ENCODE measurements at regions not wholly inside any gene's neighbourhood (a gene's known extent, or its start where the extent isn't known, plus 50 kb on each side); places are given as distances from the start of the nearest gene placed in this dataset.
"Not testable (repeated sequence)": the region's sequence is repeated elsewhere in the genome, so short reads cannot be mapped to it uniquely, and the experiment has no call there.

GRCh38 chr2:164024396-164024795 is 288.6 kb upstream of the FIGN start:
- DNase-seq (ENCODE audit: low spot score): no peak

DNA sequence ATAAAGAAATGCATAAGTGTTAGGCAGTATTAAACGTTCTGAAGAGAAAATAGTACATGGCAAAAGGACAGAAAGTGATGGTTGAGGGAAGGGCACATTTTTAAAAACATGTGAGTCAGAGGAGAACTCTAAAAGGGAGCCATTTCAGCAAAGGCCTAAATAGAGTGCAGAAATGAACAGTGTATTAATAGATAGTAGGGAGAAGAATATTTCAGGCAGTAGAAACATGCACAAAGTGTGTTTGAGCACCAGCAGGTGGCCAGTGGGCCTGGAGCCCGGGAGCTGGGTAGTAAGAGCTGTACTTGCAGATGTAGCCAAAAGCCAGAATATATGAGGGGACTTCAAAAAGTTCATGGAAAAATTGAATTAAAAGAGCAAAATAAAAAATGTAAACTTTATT is 288.1 kb upstream of the FIGN start:
- DNase-seq (ENCODE audit: low spot score): no peak

- DNase-seq (ENCODE audit: low spot score): no peak
Measured at GRCh38 chr2:164015328-164016123, 279.7 kb upstream of the FIGN start.

DNA sequence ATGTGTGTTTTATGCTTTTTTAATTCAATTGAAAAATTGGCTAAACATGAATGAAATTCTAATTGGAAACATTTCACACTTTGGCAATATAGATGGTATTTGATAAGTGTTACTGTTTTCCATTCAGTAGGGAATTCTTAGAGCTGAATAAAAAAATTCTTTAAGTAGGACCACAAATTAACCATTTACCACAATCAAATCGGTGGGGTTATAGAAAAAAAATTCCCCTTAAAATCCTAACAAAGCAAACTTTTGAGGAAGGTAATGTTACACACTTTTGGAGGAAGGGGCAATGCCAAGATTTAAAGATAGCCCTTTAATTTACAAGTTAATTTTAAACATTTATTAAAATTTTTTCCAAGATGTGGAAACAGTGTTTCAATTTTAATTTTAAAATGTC is 279.0 kb upstream of the FIGN start:
- DNase-seq (ENCODE audit: low spot score): no peak

GRCh38 chr2:164014068-164014731 is 278.4 kb upstream of the FIGN start:
- no peak for DNase-seq (ENCODE audit: low spot score)

- no peak for DNase-seq (ENCODE audit: low spot score)
Measured at GRCh38 chr2:164012581-164012980, 276.8 kb upstream of the FIGN start.

DNA sequence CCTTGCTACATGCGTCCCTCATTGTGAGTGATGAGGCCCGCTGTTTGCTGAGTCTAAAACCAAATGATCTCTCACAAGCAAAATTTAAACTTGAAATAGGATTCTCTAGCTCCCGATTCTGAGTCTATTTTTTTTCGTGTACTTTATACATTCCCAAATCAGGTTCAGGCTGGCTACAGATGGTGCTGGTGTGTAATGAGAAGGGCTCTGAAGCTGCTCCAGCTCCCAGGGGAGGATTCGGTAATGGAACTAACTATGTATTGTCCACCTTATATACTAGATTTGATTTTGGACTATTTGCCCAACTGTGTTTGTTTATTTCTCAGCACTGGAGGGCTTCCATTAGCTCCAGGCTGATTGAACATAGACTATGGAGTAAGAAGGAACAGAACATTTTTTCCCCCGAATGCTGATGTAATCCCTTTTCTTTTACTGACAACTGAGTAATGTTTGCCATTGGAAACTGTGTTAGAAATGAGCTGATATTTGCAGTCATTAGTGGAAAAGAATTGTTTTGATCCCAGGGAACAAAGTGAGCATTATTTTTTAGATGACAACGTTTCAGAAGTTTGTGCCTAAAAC is 274.0 kb upstream of the FIGN start:
- DNase-seq (ENCODE audit: low spot score): no peak

- no peak for DNase-seq (ENCODE audit: low spot score)
Measured at GRCh38 chr2:164008752-164009151, 272.9 kb upstream of the FIGN start.

- DNase-seq (ENCODE audit: low spot score): no peak
Measured at GRCh38 chr2:164006704-164007103, 270.9 kb upstream of the FIGN start.

DNA sequence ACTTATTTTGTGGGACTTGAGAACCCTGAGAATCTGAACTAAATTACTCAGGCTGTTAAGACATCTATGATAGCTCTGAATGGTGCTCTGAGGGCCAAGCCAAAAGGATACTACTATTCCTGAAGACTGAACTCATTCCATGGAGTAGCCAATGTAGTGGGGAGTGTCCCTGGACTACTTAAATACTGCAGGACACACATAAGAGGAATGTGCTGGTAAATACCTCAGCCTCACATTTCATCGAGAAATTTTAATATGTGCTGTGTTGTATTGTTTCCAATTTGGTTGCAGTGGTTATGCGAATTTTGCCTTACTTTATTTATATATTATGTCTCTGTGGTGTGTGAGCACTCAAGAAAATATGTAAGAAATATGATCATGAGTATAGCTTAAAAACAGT is 264.4 kb upstream of the FIGN start:
- no peak for DNase-seq (ENCODE audit: low spot score)

DNA sequence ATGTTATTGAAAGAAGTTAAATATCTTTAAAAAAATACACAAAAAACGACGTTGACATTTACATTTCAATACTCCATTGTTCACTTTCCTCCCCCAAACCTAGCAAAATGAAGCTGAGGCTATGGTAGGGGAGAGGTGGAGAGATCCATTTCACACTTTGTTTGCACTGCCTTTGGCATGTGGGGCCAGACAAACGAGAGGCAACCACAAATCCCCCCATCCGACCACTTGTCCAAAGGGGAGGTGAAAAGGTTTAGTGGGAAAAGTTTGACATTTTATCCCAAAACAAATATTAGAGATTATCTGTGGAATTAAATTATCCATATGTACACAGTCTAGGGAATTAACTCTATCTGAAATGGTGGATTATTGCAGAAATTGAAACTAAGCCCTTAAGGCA is 261.7 kb upstream of the FIGN start:
- no peak for DNase-seq (ENCODE audit: low spot score)

DNA sequence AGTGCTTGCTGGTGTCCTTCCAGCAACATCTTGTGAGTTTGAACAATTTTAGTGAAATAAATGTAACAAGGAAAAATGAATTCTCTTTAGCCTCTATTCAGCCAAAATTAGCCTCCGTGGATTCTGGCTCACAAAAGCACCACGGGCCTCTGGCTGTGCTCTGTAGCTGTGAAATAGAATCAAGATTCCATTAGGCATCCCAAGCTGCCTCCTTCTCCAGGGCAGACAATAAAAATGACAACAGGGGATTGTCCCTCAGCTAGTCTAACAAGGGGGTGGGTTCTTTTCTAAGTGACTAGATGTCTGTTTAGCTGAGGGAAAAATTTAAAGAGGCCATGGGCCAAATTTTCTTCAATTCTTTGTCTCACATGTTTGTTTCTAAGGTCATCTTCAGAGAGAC is 254.7 kb upstream of the FIGN start:
- DNase-seq (ENCODE audit: low spot score): no peak

GRCh38 chr2:163990101-163990500 is 254.3 kb upstream of the FIGN start:
- DNase-seq (ENCODE audit: low spot score): no peak

DNA sequence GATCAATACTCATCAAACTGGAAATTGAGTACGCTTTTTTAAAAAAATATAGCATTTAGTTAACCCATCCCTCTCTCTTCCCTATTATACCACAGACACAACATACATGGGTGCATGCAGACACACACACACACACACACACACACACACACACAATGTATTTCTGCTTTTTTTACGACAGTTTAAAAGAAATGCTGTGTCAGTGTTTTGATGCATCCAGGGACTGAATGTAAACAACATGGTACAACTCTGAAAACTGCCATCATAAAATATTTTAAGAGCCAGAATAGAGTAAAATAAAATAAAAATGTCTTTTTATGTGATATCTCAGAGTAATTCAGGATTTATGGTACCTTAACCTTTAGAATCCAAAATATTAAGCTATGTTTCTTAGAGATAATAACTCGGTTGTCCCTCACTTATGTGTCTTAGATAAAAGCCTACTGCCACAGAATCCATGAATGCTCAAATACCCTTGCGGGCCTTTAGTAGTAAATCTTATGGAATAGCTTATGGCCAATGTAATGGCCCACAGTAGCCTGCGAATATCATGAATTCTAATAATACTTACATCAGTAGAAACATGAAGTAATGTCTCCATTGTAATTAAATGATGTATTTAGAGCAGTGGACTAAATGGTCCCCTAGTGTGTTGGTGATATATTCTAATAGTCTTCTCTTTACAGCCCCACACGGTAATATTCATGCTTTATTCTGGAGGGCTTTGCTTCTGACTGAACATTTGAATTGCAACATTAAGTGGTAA is 251.6 kb upstream of the FIGN start:
- no peak for DNase-seq (ENCODE audit: low spot score)

DNA sequence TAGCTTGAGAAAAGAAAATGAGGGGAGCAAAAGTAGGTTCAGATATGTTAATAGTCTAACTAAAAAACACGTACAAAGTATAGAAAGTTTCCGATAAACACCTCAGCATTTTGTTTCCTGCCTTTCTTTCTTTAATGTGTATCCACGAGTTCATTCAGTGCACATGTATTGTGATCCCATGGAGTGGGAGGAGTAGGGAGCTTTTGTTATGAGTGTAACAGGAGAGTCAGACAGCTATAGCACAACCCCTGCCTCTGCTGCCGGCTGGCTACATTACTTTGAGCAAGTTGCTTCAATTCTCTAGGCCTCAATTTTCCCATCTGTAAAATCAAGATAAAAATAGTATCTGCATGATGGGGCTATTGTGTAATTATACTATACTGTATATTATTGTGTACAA is 249.2 kb upstream of the FIGN start:
- no peak for DNase-seq (ENCODE audit: low spot score)

DNA sequence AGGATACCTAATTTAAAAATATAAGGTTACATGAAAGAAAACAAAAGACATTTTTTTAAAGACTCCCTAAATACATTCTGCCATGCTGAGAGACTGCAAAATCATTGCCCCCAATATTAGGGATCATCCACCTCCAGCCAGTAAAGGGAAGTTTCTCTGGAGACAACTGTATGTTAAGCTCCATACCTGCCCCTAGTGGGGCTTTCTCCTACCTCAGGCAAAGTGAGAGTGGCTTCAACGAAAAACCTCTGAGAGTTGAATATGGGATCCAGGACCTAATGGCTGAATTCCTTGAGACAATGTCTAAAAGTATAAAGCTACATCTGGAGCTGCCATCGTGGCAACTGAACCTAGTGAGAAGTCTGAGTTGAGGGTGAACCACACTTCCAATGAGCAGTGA is 248.1 kb upstream of the FIGN start:
- no peak for DNase-seq (ENCODE audit: low spot score)

- no peak for DNase-seq (ENCODE audit: low spot score)
Measured at GRCh38 chr2:163982938-163983337, 247.1 kb upstream of the FIGN start.

DNA sequence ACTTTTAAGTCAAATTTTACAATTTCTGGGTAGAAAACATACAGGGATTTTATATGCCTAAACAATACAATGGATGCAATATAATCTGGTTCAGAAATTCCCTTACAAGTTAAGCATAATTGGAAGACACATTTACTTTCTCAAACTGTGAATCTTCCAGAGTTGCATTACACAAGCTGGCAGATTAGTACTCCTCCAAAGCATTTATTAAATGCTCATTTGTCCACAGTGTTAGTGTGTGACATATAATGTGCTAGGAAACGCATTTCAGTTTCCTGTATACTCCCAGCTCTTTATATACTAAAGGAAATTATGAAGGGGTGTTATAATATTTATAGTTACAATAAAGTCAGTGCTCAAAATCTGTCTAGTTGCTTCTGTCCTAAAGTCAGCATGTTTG is 239.0 kb upstream of the FIGN start:
- no peak for DNase-seq (ENCODE audit: low spot score)

DNA sequence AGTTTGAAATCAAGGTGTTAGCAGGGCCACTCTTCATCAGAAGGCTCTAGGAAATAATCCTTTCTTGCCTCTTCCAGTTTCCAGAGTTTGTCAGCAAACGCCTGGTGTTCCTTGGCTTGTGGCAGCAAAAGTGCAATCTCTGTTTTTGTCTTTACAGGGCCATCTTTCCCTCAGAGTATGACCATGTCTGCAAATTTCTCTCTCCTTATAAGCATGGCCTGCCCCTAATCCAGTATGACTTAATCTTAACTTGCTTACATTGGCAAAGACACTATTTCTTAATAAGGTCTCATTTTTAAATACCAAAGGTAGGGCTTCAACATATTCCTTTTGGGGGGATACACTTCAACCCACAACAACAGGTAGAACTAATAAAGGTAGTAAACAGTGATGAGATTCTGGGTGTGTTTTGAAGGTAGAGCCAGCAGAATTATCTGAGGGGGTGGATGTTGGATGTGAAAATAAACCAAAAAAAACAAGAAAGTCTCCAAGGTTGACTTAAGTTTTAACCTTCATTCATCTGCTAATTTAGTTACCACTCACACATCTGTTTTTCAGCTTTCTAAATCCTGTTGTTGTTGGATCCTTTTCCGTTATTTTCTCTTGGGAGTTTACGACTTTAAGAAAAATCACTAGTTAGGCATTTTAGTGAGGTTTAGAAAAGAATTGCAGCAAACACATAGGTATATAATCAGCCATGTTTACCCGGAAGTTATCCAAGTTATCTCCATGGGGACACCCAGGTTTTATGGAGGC is 234.4 kb upstream of the FIGN start:
- DNase-seq (ENCODE audit: low spot score): no peak

GRCh38 chr2:163964278-163964677 is 228.5 kb upstream of the FIGN start:
- DNase-seq (ENCODE audit: low spot score): not testable (repeated sequence)

GRCh38 chr2:163953390-163953907 is 217.6 kb upstream of the FIGN start:
- DNase-seq (ENCODE audit: low spot score): no peak

DNA sequence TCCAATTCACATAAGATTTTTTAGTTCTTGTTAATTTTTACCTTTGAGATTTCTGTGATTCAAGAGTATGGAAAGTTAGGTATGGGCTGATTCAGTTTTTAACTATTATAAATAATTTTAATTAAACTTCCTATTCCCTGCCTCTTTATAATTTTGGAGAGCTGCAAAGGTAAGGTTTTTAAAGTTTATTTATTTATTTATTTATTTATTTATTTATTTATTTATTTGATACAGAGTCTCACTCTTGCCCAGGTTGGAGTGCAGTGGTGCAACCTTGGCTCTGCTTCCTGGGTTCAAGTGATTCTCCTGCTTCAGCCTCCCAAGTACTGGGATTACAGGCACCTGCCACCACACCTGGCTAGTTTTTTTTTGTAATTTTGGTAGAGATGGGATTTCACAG is 215.5 kb upstream of the FIGN start:
- no peak for DNase-seq (ENCODE audit: low spot score)

Data from kidney capillary endothelial cell (primary cell).